ENCODE measurements at regions not wholly inside any gene's neighbourhood (a gene's known extent, or its start where the extent isn't known, plus 50 kb on each side); places are given as distances from the start of the nearest gene placed in this dataset.

DNA sequence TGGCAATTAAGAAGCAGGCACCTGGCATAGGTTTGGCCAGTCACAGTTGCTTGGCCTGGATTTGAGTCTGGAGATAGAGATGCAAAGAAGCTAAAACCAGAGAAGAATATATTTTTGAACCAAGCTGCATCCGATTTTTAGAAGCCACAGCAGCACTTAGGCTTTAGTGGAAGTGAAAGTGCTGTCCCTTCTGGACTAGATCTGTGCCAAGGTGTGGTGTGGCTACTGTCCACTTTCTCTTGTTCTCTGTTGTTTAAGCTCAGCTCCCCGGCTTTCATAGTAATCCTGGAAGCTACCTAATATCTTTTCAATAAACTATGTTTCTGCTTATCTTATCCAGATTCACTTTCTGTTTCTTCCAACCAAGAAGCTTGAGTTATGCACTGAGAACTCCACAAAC lies 183.4 kb upstream of the THRB start:
- Histone ChIP-seq H3K27ac (ENCODE audit: low read depth in 1 of 2, low read length in 1 of 2) (no peak overlapping the region), H3K4me1 (ENCODE audit: control insufficient read depth in 2 of 2, insufficient read depth in 2 of 2, low read length in 2 of 2) (peaks cover 0 to 3% of the 10 kb centered on the region in 2 donors), H3K36me3 (ENCODE audit: control insufficient read depth in 2 of 2, insufficient read depth in 2 of 2, low read length in 1 of 2) (no peaks in the 10 kb centered on the region), H3K4me3 (ENCODE audit: low read length in 2 of 2) (no peak overlapping the region), H3K9me3 (ENCODE audit: control insufficient read depth in 2 of 2, insufficient read depth in 1 of 2, low read length in 1 of 2) (no peaks in the 10 kb centered on the region), H3K27me3 (ENCODE audit: control insufficient read depth in 2 of 2, insufficient read depth in 1 of 2, low read length in 1 of 2) (no peaks in the 10 kb centered on the region)
- DNase-seq (ENCODE audit: low read depth in 6 of 9, low spot score in 9 of 9), result no peak
- WGBS, result 6% methylated on average over 2 of the region's 2 CpGs

DNA sequence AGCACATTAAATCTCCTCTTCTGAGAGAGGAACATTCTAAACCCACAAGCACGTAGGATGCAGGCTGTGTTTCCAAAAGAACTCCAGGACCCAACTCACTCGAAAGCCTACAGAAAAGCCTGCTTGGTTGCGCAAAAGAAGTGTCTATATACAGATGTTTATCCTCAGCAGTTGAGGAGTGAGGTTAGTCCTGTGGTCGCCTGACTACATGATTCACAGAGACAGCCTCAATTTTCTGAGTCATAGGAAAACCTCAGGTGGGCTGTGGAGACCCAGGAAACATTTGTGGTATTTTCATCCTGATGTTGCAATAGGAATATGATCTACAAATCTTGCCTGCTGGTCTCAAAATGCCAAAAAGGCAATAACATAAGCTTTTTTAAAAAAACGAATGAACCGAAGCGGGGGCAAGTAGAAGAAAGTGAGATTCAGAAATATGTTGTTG lies 183.8 kb upstream of the THRB start:
- no peak overlapping the region for H3K27ac ChIP-seq (ENCODE audit: low read depth in 1 of 2, low read length in 1 of 2)
- H3K4me1 ChIP-seq (ENCODE audit: control insufficient read depth in 2 of 2, insufficient read depth in 2 of 2, low read length in 2 of 2), result peaks cover 0 to 3% of the 10 kb centered on the region in 2 donors
- 6% methylated on average over 7 of the region's 7 CpGs for WGBS
- H3K4me3 ChIP-seq (ENCODE audit: low read length in 2 of 2), result no peak overlapping the region
- DNase-seq (ENCODE audit: low read depth in 6 of 9, low spot score in 9 of 9), result peak in 1 of 9 donors; percentile 13
- H3K36me3 ChIP-seq (ENCODE audit: control insufficient read depth in 2 of 2, insufficient read depth in 2 of 2, low read length in 1 of 2), result no peaks in the 10 kb centered on the region
- H3K27me3 ChIP-seq (ENCODE audit: control insufficient read depth in 2 of 2, insufficient read depth in 1 of 2, low read length in 1 of 2), result no peaks in the 10 kb centered on the region
- no peaks in the 10 kb centered on the region for H3K9me3 ChIP-seq (ENCODE audit: control insufficient read depth in 2 of 2, insufficient read depth in 1 of 2, low read length in 1 of 2)

DNA sequence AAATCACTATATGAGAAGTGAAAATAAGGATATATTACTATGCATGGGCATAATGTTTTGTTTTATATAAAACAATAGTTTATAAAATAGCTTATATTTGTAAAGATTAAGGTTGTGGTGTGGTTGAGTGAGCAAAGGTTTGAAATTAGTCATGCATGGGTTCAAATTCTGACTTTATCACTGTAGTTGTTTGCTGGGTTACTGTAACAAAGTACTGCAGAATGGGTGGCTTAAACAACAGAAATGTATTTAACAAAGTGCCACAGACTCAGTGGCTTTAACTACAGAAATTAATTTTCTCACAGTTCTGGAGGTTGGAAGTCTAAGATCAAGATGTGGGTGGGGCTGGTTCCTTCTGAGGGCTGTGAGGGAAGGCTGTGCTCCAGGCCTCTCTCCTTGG lies 184.8 kb upstream of the THRB start:
- no peak for DNase-seq (ENCODE audit: low read depth in 6 of 9, low spot score in 9 of 9)
- H3K27ac ChIP-seq (ENCODE audit: low read depth in 1 of 2, low read length in 1 of 2), result no peak overlapping the region
- H3K4me3 ChIP-seq (ENCODE audit: low read length in 2 of 2), result no peak overlapping the region
- H3K9me3 ChIP-seq (ENCODE audit: control insufficient read depth in 2 of 2, insufficient read depth in 1 of 2, low read length in 1 of 2), result no peaks in the 10 kb centered on the region
- H3K36me3 ChIP-seq (ENCODE audit: control insufficient read depth in 2 of 2, insufficient read depth in 2 of 2, low read length in 1 of 2), result no peaks in the 10 kb centered on the region
- H3K4me1 ChIP-seq (ENCODE audit: control insufficient read depth in 2 of 2, insufficient read depth in 2 of 2, low read length in 2 of 2), result peaks cover 0 to 3% of the 10 kb centered on the region in 2 donors
- no peaks in the 10 kb centered on the region for H3K27me3 ChIP-seq (ENCODE audit: control insufficient read depth in 2 of 2, insufficient read depth in 1 of 2, low read length in 1 of 2)

DNA sequence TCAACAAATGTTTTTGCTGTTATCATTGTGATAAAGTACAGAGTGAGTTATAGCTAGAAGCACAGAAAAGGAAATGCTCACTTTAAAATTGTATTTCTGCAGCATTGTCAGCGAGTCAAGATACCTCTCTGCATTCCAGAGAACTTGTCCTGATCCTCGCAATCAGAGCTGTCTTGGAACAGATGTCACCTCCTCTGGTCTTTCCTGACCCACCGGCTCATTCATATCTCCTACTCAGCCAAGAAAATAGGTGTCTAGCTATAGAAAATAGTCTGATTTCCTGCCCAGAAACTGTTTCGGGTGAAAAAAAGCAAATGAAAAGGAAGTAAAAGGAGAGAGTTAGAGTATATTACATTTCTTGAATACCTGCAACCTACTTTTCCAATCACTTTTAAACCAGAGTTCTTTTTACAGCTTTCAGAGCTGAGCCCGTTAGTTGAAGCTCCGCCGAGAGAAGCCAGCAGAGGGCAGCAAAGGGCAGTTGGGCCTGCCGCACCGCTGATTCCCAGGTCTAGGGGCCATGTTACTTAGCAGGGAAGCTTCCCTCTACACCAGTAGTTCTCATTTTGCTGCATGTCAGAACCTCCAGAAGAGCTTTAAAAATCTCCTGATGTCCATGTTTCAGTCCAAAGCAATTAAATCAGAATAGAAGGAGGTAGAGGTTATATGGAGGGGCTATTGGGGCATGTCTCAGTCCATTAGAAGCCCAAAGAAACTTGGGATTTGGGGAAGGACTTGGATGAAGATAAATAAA lies 185.7 kb upstream of the THRB start:
- Histone ChIP-seq H3K36me3 (ENCODE audit: control insufficient read depth in 2 of 2, insufficient read depth in 2 of 2, low read length in 1 of 2) (no peaks in the 10 kb centered on the region), H3K4me3 (ENCODE audit: low read length in 2 of 2) (no peak overlapping the region), H3K9me3 (ENCODE audit: control insufficient read depth in 2 of 2, insufficient read depth in 1 of 2, low read length in 1 of 2) (no peaks in the 10 kb centered on the region), H3K4me1 (ENCODE audit: control insufficient read depth in 2 of 2, insufficient read depth in 2 of 2, low read length in 2 of 2) (peaks cover 0 to 3% of the 10 kb centered on the region in 2 donors), H3K27ac (ENCODE audit: low read depth in 1 of 2, low read length in 1 of 2) (no peak overlapping the region), H3K27me3 (ENCODE audit: control insufficient read depth in 2 of 2, insufficient read depth in 1 of 2, low read length in 1 of 2) (no peaks in the 10 kb centered on the region)
- WGBS, result 39% methylated on average over 9 of the region's 9 CpGs
- peak in 7 of 9 donors; percentile 18 to 65 (median 29) for DNase-seq (ENCODE audit: low read depth in 6 of 9, low spot score in 9 of 9)

DNA sequence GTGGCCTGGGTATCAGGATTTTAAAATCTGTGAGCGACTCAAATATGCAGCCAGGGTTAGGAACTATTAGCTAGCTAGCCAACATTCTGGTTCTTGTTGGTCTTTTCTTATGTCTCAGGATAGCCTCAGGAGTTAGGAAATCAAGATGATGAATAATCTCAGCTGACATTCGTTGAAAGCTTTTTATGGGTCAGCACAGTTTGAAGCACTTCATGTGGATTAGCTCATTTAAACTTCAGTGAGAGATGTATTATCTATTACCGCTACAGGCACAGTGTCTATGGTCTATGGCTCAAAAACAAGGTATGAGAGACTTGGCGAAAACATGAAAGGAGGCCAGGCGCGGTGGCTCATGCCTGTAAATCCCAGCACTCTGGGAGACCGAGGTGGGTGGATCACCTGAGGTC lies 187.5 kb upstream of the THRB start:
- Histone ChIP-seq H3K9me3 (ENCODE audit: control insufficient read depth in 2 of 2, insufficient read depth in 1 of 2, low read length in 1 of 2) (no peaks in the 10 kb centered on the region), H3K4me1 (ENCODE audit: control insufficient read depth in 2 of 2, insufficient read depth in 2 of 2, low read length in 2 of 2) (peaks cover 0 to 3% of the 10 kb centered on the region in 2 donors), H3K36me3 (ENCODE audit: control insufficient read depth in 2 of 2, insufficient read depth in 2 of 2, low read length in 1 of 2) (no peaks in the 10 kb centered on the region), H3K27ac (ENCODE audit: low read depth in 1 of 2, low read length in 1 of 2) (no peak overlapping the region), H3K4me3 (ENCODE audit: low read length in 2 of 2) (no peak overlapping the region), H3K27me3 (ENCODE audit: control insufficient read depth in 2 of 2, insufficient read depth in 1 of 2, low read length in 1 of 2) (no peaks in the 10 kb centered on the region)
- DNase-seq (ENCODE audit: low read depth in 6 of 9, low spot score in 9 of 9), result no peak
- 96% methylated on average over 7 of the region's 7 CpGs for WGBS

DNA sequence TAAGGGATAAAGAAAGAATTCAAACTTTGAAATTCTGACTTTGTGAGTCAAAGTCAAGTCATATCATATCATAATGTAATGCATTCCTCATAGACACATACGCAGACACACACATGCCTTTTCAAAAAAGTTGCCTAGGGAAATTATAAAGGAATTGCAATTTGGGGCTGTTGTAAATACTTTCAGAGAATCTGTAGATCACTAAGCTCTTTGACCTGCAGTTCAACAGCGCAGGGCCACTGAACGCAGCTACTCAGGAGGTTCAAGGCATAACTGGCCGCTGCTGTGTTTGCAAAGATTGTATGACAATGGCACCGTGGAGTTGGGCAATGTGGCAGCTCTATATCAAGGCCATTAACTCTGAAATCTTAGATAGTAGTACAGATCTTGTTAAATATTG lies 188.4 kb upstream of the THRB start:
- no peak for DNase-seq (ENCODE audit: low read depth in 6 of 9, low spot score in 9 of 9)
- Histone ChIP-seq H3K27me3 (ENCODE audit: control insufficient read depth in 2 of 2, insufficient read depth in 1 of 2, low read length in 1 of 2) (no peaks in the 10 kb centered on the region), H3K4me1 (ENCODE audit: control insufficient read depth in 2 of 2, insufficient read depth in 2 of 2, low read length in 2 of 2) (peaks cover 0 to 3% of the 10 kb centered on the region in 2 donors), H3K9me3 (ENCODE audit: control insufficient read depth in 2 of 2, insufficient read depth in 1 of 2, low read length in 1 of 2) (peaks cover 0 to 2% of the 10 kb centered on the region in 2 donors), H3K36me3 (ENCODE audit: control insufficient read depth in 2 of 2, insufficient read depth in 2 of 2, low read length in 1 of 2) (no peaks in the 10 kb centered on the region), H3K4me3 (ENCODE audit: low read length in 2 of 2) (no peak overlapping the region), H3K27ac (ENCODE audit: low read depth in 1 of 2, low read length in 1 of 2) (no peak overlapping the region)
- WGBS, result 96% methylated on average over 5 of the region's 5 CpGs

DNA sequence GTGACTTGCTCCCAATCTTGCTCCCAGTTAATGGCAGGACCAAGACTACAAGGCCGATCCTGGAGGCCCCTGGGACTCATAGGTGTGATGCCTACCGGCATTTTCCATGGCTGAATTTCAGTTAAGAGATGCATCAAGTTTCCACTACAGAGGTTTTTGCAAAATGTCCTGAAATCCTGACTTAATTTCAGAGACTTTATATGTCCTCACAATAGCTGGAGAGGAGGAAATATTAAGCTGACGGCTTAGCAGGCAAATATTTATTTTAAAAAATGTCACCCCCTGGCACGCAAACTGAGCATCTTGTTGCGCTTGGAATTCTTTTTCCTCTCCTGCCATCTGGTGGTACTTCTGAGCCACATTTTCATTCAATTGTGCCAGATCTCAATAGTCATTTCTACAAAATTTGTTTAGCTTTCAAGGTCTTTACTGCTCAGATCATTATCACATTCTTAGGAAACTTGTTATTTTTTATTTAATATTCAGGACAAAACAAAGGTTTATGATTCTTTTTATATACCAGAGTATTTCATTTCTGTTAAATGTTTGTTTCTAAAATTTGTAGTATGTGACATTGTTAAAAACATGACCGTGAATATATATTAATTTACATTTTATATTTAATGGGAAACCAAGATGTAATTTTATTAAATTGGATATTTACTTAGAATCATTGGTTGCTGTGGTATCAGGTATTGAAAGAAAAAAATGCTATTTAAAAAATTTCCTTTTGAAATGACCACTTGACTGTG lies 189.2 kb upstream of the THRB start:
- Histone ChIP-seq H3K27ac (ENCODE audit: low read depth in 1 of 2, low read length in 1 of 2) (no peak overlapping the region), H3K4me1 (ENCODE audit: control insufficient read depth in 2 of 2, insufficient read depth in 2 of 2, low read length in 2 of 2) (no peaks in the 10 kb centered on the region), H3K9me3 (ENCODE audit: control insufficient read depth in 2 of 2, insufficient read depth in 1 of 2, low read length in 1 of 2) (peaks cover 0 to 2% of the 10 kb centered on the region in 2 donors), H3K4me3 (ENCODE audit: low read length in 2 of 2) (no peak overlapping the region), H3K36me3 (ENCODE audit: control insufficient read depth in 2 of 2, insufficient read depth in 2 of 2, low read length in 1 of 2) (no peaks in the 10 kb centered on the region), H3K27me3 (ENCODE audit: control insufficient read depth in 2 of 2, insufficient read depth in 1 of 2, low read length in 1 of 2) (no peaks in the 10 kb centered on the region)
- peak in 1 of 9 donors; percentile 19 for DNase-seq (ENCODE audit: low read depth in 6 of 9, low spot score in 9 of 9)
- 54% methylated on average over 6 of the region's 6 CpGs for WGBS

DNA sequence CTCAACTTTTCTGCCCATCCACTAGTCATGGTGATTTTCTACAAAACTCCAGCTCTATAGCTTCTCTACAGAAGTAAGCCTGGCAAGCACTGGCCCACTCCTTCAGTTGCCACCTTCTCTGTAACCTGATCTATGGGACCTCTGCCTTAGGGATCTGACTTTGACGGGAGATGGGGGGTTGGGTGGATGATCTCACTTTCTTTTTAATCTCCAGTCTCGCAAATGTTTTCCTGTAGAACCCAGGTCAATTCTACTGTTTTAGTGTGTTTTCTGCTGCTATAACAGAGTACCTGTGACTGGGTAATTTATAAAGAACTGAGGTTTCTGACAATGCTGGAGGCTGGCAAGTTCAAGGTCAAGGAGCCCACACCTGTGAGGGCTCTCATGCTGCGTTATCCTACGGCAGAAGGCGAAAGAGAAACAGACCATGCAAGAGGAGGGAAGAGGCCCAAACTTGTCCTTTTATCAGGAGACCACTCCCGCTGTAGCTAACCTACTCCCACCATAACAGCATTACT lies 189.9 kb upstream of the THRB start:
- Histone ChIP-seq H3K36me3 (ENCODE audit: control insufficient read depth in 2 of 2, insufficient read depth in 2 of 2, low read length in 1 of 2) (no peaks in the 10 kb centered on the region), H3K27me3 (ENCODE audit: control insufficient read depth in 2 of 2, insufficient read depth in 1 of 2, low read length in 1 of 2) (no peaks in the 10 kb centered on the region), H3K27ac (ENCODE audit: low read depth in 1 of 2, low read length in 1 of 2) (no peak overlapping the region), H3K4me1 (ENCODE audit: control insufficient read depth in 2 of 2, insufficient read depth in 2 of 2, low read length in 2 of 2) (no peaks in the 10 kb centered on the region), H3K4me3 (ENCODE audit: low read length in 2 of 2) (no peak overlapping the region), H3K9me3 (ENCODE audit: control insufficient read depth in 2 of 2, insufficient read depth in 1 of 2, low read length in 1 of 2) (peaks cover 0 to 2% of the 10 kb centered on the region in 2 donors)
- no peak for DNase-seq (ENCODE audit: low read depth in 6 of 9, low spot score in 9 of 9)
- 96% methylated on average over 6 of the region's 6 CpGs for WGBS

DNA sequence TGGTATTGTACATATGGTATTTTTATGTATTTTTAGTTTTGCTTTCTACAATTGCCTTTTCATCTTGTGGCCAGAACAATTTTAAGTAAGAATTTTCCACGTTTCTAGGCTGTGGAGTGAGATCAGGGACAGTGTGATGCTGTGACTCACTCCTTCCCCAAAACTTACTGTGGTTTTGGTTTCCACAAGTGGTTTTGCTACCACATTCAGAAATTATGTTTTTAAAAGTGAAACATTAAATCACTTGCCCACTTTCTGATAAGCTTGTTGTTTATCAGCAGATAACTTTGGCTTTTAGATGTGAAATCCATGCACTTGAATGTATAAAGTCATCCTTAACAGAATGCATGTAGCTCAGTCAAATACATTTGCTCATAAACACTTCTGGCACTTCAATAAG lies 192.2 kb upstream of the THRB start:
- Histone ChIP-seq H3K4me3 (ENCODE audit: low read length in 2 of 2) (no peak overlapping the region), H3K27ac (ENCODE audit: low read depth in 1 of 2, low read length in 1 of 2) (no peak overlapping the region), H3K36me3 (ENCODE audit: control insufficient read depth in 2 of 2, insufficient read depth in 2 of 2, low read length in 1 of 2) (no peaks in the 10 kb centered on the region), H3K27me3 (ENCODE audit: control insufficient read depth in 2 of 2, insufficient read depth in 1 of 2, low read length in 1 of 2) (no peaks in the 10 kb centered on the region), H3K4me1 (ENCODE audit: control insufficient read depth in 2 of 2, insufficient read depth in 2 of 2, low read length in 2 of 2) (no peaks in the 10 kb centered on the region), H3K9me3 (ENCODE audit: control insufficient read depth in 2 of 2, insufficient read depth in 1 of 2, low read length in 1 of 2) (peaks cover 0 to 2% of the 10 kb centered on the region in 2 donors)
- 2% methylated on average over 1 of the region's 1 CpG for WGBS
- no peak for DNase-seq (ENCODE audit: low read depth in 6 of 9, low spot score in 9 of 9)

Measured in thymus (tissue), 11 donors.